ENCODE measurements at regions not wholly inside any gene's neighbourhood (a gene's known extent, or its start where the extent isn't known, plus 50 kb on each side); places are given as distances from the start of the nearest gene placed in this dataset.

GRCh38 chr13:34853161-34853560, 88.9 kb upstream of the NBEA start:
- TF ChIP-seq CTCF (IDR thresholded peaks at IDR 0.05; ENCODE audit: low read depth, low read length, missing control alignments) = no peak
- H3K4me3 ChIP-seq (ENCODE audit: low read depth, low read length) = no peak overlapping the region
- DNase-seq (ENCODE audit: low read depth) = no peak

DNA sequence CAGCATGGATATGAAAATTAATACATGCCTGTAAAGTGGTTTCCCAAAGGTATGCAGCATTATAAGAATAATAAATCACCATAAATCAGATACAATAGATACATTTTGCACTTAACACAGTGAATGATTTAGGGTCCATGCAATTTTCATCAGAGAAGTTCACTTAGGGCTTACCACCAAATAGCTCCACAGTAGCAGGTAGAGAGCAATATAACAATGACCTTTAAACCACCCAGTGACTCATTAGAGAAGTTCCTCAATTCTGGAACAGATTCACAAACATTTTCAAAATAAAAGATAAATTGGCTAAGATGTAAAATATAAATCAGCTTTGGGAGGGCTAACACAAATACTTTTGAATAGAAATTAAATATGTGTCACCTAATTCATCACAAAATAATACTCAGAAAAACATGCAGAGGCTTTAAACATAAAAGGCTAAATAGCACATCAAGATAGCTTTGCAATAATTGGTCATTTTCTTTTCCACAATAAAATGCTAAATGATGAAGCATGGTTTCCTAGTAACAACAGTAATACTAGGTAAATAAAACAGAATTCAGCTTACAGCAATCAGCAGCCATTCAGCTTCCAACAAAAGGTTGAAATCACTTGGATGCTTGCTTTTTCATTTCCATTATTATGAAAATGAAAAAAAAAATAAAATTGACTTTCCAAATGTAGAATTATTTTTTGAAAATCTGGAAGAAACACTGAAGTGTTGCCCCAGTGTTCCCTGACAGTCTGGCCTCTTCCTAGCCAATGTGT, 84.3 kb upstream of the NBEA start:
- H3K4me3 ChIP-seq (ENCODE audit: low read depth, low read length) = no peak overlapping the region
- DNase-seq (ENCODE audit: low read depth) = no peak
- no peak for TF ChIP-seq CTCF (IDR thresholded peaks at IDR 0.05; ENCODE audit: low read depth, low read length, missing control alignments)

GRCh38 chr13:34862311-34862710, 79.8 kb upstream of the NBEA start:
- TF ChIP-seq CTCF (IDR thresholded peaks at IDR 0.05; ENCODE audit: low read depth, low read length, missing control alignments) = no peak
- no peak overlapping the region for H3K4me3 ChIP-seq (ENCODE audit: low read depth, low read length)
- no peak for DNase-seq (ENCODE audit: low read depth)

DNA sequence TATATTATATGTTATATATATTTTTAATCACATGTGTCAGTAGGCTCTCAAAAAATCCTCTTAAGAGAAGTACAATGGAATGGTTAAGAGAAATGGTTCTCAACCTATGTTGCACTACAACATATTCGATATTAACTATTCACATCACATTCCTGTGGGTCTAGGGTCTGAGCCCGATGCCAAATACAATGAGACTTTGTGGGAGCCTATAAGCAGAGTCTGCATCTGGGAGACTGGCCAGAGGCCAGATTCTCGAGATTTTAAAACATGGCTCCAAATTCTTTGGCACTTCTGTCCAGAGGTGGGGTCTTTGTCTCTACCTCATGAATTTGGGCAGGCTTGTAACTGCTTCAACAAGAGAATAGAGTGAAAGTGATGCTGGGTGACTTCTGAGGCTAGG, 79.4 kb upstream of the NBEA start:
- no peak overlapping the region for H3K4me3 ChIP-seq (ENCODE audit: low read depth, low read length)
- TF ChIP-seq CTCF (IDR thresholded peaks at IDR 0.05; ENCODE audit: low read depth, low read length, missing control alignments) = no peak
- DNase-seq (ENCODE audit: low read depth) = no peak

DNA sequence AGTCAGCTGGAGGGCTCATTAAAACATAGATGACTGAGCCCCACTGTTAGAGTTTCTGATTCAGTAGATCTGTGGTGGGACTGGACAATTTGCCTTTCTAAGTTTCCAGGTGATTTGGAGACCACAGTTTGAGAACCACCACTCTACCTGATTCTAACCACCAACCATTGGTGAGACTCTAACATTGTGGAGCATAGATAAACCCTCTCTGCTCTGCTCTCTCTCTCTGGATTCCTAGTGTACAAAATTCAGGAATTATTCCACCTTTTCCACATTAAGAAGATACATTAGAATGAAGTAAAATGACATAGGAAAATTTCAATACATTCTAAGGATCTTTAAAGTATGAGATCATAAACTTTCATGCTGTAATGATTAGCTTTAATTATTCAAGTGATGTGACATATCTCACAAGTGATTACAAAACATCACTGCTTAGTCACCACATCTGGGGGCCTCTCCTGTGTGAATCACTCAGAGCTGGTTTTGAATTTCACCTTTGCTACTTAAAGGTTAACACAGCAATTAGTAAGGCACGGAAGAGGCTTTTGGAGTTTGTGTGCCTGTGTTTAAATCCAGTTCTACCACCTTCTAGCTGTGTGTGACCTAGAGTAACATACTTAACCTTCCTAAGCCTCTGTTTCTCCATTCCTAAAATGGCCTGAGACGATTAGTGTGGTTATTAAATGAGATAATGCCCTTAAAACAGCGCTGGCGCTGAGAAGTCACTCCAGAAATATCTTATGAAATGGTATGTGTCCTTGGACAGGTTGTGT, 78.5 kb upstream of the NBEA start:
- no peak overlapping the region for H3K4me3 ChIP-seq (ENCODE audit: low read depth, low read length)
- no peak for DNase-seq (ENCODE audit: low read depth)
- TF ChIP-seq CTCF (IDR thresholded peaks at IDR 0.05; ENCODE audit: low read depth, low read length, missing control alignments) = no peak

- H3K4me3 ChIP-seq (ENCODE audit: low read depth, low read length) = no peak overlapping the region
- DNase-seq (ENCODE audit: low read depth) = no peak
These were observed 77.4 kb upstream of the NBEA start for GRCh38 chr13:34864671-34865070.

More at GRCh38 chr13:34864671-34865070, 77.4 kb upstream of the NBEA start:
- no peak for TF ChIP-seq CTCF (IDR thresholded peaks at IDR 0.05; ENCODE audit: low read depth, low read length, missing control alignments)

Data from GM12864 (cell line).